ENCODE measurements at regions not wholly inside any gene's neighbourhood (a gene's known extent, or its start where the extent isn't known, plus 50 kb on each side); places are given as distances from the start of the nearest gene placed in this dataset.

GRCh38 chr2:2501454-2502200, 170.6 kb upstream of the MYT1L start:
- TF ChIP-seq, protein P1, sequence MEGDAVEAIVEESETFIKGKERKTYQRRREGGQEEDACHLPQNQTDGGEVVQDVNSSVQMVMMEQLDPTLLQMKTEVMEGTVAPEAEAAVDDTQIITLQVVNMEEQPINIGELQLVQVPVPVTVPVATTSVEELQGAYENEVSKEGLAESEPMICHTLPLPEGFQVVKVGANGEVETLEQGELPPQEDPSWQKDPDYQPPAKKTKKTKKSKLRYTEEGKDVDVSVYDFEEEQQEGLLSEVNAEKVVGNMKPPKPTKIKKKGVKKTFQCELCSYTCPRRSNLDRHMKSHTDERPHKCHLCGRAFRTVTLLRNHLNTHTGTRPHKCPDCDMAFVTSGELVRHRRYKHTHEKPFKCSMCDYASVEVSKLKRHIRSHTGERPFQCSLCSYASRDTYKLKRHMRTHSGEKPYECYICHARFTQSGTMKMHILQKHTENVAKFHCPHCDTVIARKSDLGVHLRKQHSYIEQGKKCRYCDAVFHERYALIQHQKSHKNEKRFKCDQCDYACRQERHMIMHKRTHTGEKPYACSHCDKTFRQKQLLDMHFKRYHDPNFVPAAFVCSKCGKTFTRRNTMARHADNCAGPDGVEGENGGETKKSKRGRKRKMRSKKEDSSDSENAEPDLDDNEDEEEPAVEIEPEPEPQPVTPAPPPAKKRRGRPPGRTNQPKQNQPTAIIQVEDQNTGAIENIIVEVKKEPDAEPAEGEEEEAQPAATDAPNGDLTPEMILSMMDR (IDR thresholded peaks at IDR 0.05) = no peak
- TF ChIP-seq POLR2A (IDR thresholded peaks at IDR 0.05) (no peak), POLR2AphosphoS5 (IDR thresholded peaks at IDR 0.05) (no peak), EP300 (IDR thresholded peaks at IDR 0.05) (no peak)
